Psoas muscle (tissue), 7 donors: ENCODE measurements at regions not wholly inside any gene's neighbourhood (a gene's known extent, or its start where the extent isn't known, plus 50 kb on each side); places are given as distances from the start of the nearest gene placed in this dataset.

ENCODE experiments used
- ATAC-seq, 4 donors: fragments of 200-7000 bp; cut with Tn5 transposase; one replicate each; pipeline ENCODE4 v1.9.1; 2020; ENCODE audit warnings: moderate library complexity in 3 of 4, mild to moderate bottlenecking in 2 of 4
- DNase-seq, 2 donors: peaks; one replicate each; pipeline ENCODE4 v3.0.0-alpha.2; 2020
- H3K27ac ChIP-seq: fragments of 200-600 bp; one replicate; pipeline ENCODE4 v1.8.0; 2022
- H3K27me3 ChIP-seq, 3 donors: fragments of 200-600 bp in 1 of 3; one replicate each; pipeline versions ENCODE4 v1.6.1 to v1.8.0; 2013 to 2022; ENCODE audit warnings: low read length in 2 of 3, mild to moderate bottlenecking in 2 of 3, moderate library complexity in 1 of 3; ENCODE audit not compliant: insufficient read depth in 3 of 3
- H3K36me3 ChIP-seq, 2 donors: fragments of 200-600 bp in 1 of 2; one replicate each; pipeline versions ENCODE4 v1.6.1 to v1.8.0; 2013 to 2022; ENCODE audit warnings: low read depth in 1 of 2, mild to moderate bottlenecking in 1 of 2, moderate library complexity in 1 of 2; ENCODE audit not compliant: insufficient read depth in 1 of 2
- H3K4me1 ChIP-seq: fragments of 200-600 bp; one replicate; pipeline ENCODE4 v1.8.0; 2022
- H3K4me3 ChIP-seq: fragments of 200-600 bp; one replicate; pipeline ENCODE4 v1.8.0; 2022; ENCODE audit warnings: mild to moderate bottlenecking
- H3K9me3 ChIP-seq: fragments of 200-600 bp; one replicate; pipeline ENCODE4 v1.8.0; 2022
- CTCF ChIP-seq: fragments of 200-600 bp; IDR thresholded peaks from one replicate; pipeline ENCODE4 v1.8.0; 2022; ENCODE audit warnings: antibody characterized with exemption
- WGBS, 3 donors: extraction: QIAGEN DNeasy Blood & Tissue Kit; methylation state at CpG; one replicate each; pipeline versions ENCODE4 v1.1.6 to v1.1.7; 2013; 5-methylcytosine and 5-hydroxymethylcytosine counted together
- intact Hi-C, 2 donors: fragments of 100-400 bp; cut with DNase I; formaldehyde crosslinking; loops; one replicate each; pipeline versions ENCODE4 v1.11.0 to v1.14.2; 2022
- donor health status: healthy with polysubstance abuse.
- donor health status: DM: no; HTN: no; CAD: no; lungs with moderate emphysema.
- donor health status: Bipolar disorder and iron deficiency.
- donor health status: healthy.
- donor health status: DM: yes; HTN: yes; CAD: no.
- donor health status: DM: no; HTN: no; CAD: no.
- donor health status: DM: yes; HTN: yes; CAD: no.

GRCh38 chr10:28160866-28161405 is 141.9 kb downstream of the MPP7 start:
- no peak overlapping the region for H3K27ac ChIP-seq
- H3K27me3 ChIP-seq, result no peaks in the 10 kb centered on the region
- H3K9me3 ChIP-seq, result no peaks in the 10 kb centered on the region
- intact Hi-C loops, result no loop called here
- no peak for TF ChIP-seq CTCF
- DNase-seq (no peak), ATAC-seq (no peak)
- H3K4me3 ChIP-seq, result no peak overlapping the region
- H3K36me3 ChIP-seq, result no peaks in the 10 kb centered on the region
- H3K4me1 ChIP-seq, result peaks cover 5% of the 10 kb centered on the region
- 59 to 64% (median 60%) methylated on average over 6 of the region's 6 CpGs for whole genome bisulfite sequencing, 3 donors

DNA sequence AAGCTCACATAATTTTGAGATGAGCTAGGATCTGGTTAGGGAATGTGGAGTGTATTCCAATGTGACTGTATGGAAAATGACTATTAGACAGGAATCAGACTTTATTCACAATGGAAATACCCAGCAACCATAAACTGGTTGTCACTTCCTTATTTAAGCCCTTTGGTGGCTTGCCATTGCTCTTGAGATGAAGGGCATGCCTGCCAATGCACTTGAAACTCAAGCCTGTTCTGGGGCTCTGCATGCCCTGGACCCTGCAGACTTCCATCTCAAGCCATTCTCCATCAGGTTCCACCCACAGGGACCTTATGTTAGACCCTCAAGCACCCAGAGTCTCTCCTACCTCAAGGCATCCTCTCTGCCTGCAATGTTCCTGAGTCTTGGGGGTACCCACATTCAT is 145.5 kb downstream of the MPP7 start:
- no peaks in the 10 kb centered on the region for H3K36me3 ChIP-seq
- no peaks in the 10 kb centered on the region for H3K9me3 ChIP-seq
- H3K4me3 ChIP-seq, result no peak overlapping the region
- H3K27ac ChIP-seq, result no peak overlapping the region
- TF ChIP-seq CTCF, result no peak
- intact Hi-C loops, result no loop called here
- DNase-seq (no peak), ATAC-seq (no peak)
- peaks cover 5% of the 10 kb centered on the region for H3K4me1 ChIP-seq
- no peaks in the 10 kb centered on the region for H3K27me3 ChIP-seq

GRCh38 chr10:28155726-28156125 is 147.1 kb downstream of the MPP7 start:
- H3K9me3 ChIP-seq, result no peaks in the 10 kb centered on the region
- no peaks in the 10 kb centered on the region for H3K36me3 ChIP-seq
- no peaks in the 10 kb centered on the region for H3K27me3 ChIP-seq
- DNase-seq (no peak), ATAC-seq (no peak)
- H3K27ac ChIP-seq, result no peak overlapping the region
- peaks cover under 1% of the 10 kb centered on the region for H3K4me1 ChIP-seq
- TF ChIP-seq CTCF, result no peak
- WGBS, 3 donors, result 55 to 61% (median 59%) methylated on average over 1 of the region's 1 CpG
- intact Hi-C loops, result no loop called here
- H3K4me3 ChIP-seq, result no peak overlapping the region

DNA sequence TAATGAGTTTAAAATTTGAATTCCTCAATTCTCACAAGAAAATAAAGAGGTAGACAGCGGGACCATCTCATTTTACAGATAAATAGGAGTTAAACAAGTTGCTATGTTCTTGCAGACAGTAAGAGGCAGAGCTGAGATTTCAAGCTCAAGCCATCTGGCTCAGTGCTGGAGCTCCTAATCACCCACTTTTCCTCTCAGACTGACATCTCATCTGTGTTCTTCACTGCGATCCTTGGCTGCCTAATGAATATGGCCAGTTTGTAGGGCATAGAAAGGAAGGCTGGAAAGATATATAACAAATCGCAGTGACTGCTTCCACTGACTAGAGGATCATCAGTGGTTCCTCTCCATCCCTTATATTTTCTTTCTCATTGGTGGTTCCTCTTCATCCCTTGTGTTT is 151.2 kb downstream of the MPP7 start:
- intact Hi-C loops, result no loop called here
- TF ChIP-seq CTCF, result no peak
- Histone ChIP-seq H3K27ac (no peak overlapping the region), H3K4me3 (no peak overlapping the region), H3K9me3 (no peaks in the 10 kb centered on the region), H3K4me1 (no peaks in the 10 kb centered on the region), H3K36me3 (peaks cover 0 to 12% of the 10 kb centered on the region in 2 donors), H3K27me3 (no peaks in the 10 kb centered on the region)
- WGBS, 3 donors, result 65 to 77% (median 68%) methylated on average over 3 of the region's 3 CpGs
- DNase-seq, result no peak
- no peak for ATAC-seq

- Histone ChIP-seq H3K9me3 (no peaks in the 10 kb centered on the region), H3K4me1 (no peaks in the 10 kb centered on the region), H3K27me3 (no peaks in the 10 kb centered on the region), H3K36me3 (peaks cover 0 to 13% of the 10 kb centered on the region in 2 donors), H3K4me3 (no peak overlapping the region), H3K27ac (no peak overlapping the region)
- no peak for TF ChIP-seq CTCF
- intact Hi-C loops, result no loop called here
- peak in 2 of 4 donors; percentile 50 to 75 for ATAC-seq
- 46 to 80% (median 54%) methylated on average over 7 of the region's 7 CpGs for WGBS, 3 donors
- peak in 1 of 2 donors; percentile 11 for DNase-seq
Observed at GRCh38 chr10:28149746-28150145, 150.9 kb upstream of the ODAD2 start.
